Stomach (tissue), 4 donors: ENCODE measurements at regions not wholly inside any gene's neighbourhood (a gene's known extent, or its start where the extent isn't known, plus 50 kb on each side); places are given as distances from the start of the nearest gene placed in this dataset.

Experiments
- POLR2A ChIP-seq, 4 donors: fragments of 450-650 bp; IDR thresholded peaks; one replicate each; pipeline ENCODE4 v1.6.1; 2016; ENCODE audit warnings: antibody characterized with exemption in 4 of 4, control low read depth in 2 of 4, mild to moderate bottlenecking in 1 of 4, moderate library complexity in 1 of 4
- TF ChIP-seq, protein P1 (sequence below), 7 experiments: fragments of 450-650 bp in 4 of 7; fragments of 200-600 bp in 3 of 7; sonication (generic) in 3 of 7; IDR thresholded peaks; one replicate each; pipeline ENCODE4 v1.5.1; 2016 to 2019; ENCODE audit warnings: antibody characterized with exemption in 7 of 7, control low read depth in 2 of 7, mild to moderate bottlenecking in 1 of 7

DNA sequence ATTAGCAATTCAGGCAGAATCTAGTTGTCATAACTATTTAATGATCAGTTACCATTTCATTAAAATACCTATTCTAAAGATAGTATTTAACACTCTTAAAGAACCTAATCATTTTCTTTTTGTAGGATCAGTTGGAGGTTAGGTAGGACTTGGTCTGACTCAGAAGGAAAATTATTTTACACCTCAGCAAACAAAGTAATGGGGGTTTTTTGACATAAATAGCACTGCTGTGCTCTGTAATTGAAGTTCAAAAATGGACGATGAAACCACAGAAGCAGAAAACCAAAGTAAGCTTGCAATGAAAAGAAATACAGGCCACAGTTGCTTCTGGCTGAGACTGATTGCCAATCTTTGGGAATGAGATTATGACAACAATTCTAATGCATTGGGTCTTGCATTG, 187.0 kb upstream of the TRPM3 start:
- no peak for TF ChIP-seq POLR2A (IDR thresholded peaks at IDR 0.05)
- TF ChIP-seq, protein P1, sequence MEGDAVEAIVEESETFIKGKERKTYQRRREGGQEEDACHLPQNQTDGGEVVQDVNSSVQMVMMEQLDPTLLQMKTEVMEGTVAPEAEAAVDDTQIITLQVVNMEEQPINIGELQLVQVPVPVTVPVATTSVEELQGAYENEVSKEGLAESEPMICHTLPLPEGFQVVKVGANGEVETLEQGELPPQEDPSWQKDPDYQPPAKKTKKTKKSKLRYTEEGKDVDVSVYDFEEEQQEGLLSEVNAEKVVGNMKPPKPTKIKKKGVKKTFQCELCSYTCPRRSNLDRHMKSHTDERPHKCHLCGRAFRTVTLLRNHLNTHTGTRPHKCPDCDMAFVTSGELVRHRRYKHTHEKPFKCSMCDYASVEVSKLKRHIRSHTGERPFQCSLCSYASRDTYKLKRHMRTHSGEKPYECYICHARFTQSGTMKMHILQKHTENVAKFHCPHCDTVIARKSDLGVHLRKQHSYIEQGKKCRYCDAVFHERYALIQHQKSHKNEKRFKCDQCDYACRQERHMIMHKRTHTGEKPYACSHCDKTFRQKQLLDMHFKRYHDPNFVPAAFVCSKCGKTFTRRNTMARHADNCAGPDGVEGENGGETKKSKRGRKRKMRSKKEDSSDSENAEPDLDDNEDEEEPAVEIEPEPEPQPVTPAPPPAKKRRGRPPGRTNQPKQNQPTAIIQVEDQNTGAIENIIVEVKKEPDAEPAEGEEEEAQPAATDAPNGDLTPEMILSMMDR (IDR thresholded peaks at IDR 0.05): no peak
